Right renal pelvis (tissue), 4 donors: ENCODE measurements at regions not wholly inside any gene's neighbourhood (a gene's known extent, or its start where the extent isn't known, plus 50 kb on each side); places are given as distances from the start of the nearest gene placed in this dataset.
"Not testable (repeated sequence)": the region's sequence is repeated elsewhere in the genome, so short reads cannot be mapped to it uniquely, and the experiment has no call there.

Source experiments
- DNase-seq, 4 donors: peaks; one replicate each; pipeline ENCODE4 v3.0.0-alpha.2; 2013; ENCODE audit warnings: low read depth in 4 of 4, low spot score in 3 of 4, missing footprints in 1 of 4

GRCh38 chr5:110865400-110866094 lies 126.7 kb downstream of the SLC25A46 start:
- DNase-seq = peak in 1 of 4 donors; percentile 6

DNA sequence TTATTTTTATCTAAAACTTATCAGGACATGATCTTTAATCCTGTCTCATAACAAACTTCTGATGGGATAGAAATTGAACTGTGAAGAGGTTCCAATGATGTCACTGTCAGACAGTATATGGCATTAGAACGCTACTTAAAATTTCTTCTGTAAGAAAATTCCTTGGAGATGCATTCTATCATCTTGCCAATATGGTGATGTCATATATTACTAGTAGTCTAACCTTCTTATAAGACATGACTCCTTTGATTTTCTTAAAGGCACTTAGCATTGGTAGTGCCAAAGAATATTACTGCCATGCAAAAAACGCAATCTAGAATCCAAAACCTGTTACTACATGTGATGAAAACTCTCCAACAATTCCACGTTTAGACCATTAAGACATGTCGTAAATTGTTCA lies 131.1 kb downstream of the SLC25A46 start:
- no peak for DNase-seq

DNA sequence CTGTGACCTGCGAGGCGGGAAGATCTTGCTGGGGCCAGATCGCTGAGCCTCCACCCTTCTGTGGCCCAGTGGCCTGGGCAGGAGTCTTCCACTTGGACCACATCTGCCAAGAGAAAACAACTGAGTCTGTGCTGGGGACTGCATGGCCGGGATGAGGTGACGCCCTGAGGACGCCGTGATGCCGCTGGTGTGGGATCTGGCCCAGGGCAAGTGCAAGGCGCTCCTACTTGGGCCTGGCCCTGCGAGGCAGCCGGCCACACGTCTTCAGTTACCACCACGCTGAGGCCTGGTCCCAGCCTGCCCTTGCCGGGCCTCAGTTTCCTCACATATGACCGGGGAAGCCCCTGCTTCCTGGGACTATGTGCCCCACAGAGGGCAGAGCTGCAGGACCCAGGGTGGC lies 133.4 kb downstream of the SLC25A46 start:
- DNase-seq = no peak

- no peak for DNase-seq
Observed at GRCh38 chr5:110872963-110873362, 134.2 kb downstream of the SLC25A46 start.

DNA sequence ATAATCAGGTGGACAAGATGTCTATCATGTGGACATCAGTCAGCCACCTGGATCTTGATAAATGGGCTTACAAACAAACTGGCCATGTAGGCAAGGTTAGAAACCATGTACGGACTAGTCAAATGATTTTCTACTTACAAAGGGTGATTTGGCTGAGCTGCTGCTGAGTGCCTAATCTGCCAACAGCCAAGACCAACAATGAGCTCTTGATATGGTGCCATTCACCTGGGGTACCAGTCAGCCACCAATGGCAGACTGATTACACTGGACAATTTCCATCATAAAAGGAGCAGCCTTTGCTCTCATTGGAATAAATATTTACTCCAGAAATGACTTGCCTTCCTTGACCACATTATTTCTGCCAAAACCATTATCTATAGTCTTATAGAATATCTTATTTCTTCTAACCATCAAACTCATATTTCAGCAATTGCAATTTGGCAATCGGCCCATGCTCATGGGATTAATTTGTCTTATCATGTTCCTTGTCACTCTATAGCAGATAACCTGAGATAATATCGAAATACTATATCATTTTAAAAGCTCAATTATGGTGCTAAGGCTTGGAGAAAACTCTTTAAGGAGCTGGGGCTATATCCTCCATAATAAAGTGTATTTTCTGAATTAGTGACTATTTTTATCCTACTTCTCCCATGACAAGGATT lies 135.1 kb downstream of the SLC25A46 start:
- DNase-seq = no peak

GRCh38 chr5:110875115-110875514 lies 136.3 kb downstream of the SLC25A46 start:
- not testable (repeated sequence) for DNase-seq

DNA sequence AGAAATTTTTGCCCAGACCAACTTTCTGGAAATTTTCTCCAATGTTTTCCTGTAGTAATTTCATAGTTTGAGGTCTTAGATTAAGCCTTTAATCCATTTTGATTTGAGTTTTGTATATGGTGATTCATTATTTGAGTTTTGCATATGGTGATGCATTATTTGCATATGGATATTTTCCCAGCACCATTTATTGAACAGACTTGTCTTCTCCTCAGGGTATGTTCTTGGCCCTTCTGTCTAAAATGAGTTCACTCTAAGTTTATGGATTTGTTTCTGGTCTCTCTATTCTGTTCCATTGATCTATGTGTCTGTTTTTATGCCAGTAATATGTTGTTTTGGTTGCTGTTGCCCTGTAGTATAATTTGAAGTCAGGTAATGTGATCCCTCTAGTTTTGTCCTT lies 139.3 kb downstream of the SLC25A46 start:
- no peak for DNase-seq

- DNase-seq = no peak
Observed at GRCh38 chr5:110879675-110880074, 140.9 kb downstream of the SLC25A46 start.

DNA sequence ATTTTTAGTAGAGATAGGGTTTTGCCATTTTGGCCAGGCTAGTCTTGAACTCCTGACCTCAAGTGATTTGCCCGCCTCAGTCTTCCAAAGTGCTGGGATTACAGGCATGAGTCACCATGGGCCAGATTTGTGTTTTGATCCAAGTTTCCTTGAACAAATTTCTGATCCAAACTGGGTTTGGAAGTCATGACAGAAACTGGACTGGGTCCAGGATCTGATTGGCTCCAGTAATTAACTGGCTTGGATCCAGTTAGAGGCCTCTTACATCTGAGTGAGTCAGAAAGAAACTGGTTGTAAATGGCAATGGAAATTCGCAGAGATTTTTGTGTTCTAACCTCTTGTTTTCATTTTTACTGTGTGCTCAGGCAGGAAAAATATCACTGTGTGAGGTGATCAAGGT lies 141.6 kb downstream of the SLC25A46 start:
- DNase-seq = no peak

- DNase-seq = no peak
Observed at GRCh38 chr5:110884005-110884404, 145.2 kb downstream of the SLC25A46 start.

- DNase-seq = not testable (repeated sequence)
Observed at GRCh38 chr5:110887170-110887569, 148.4 kb downstream of the SLC25A46 start.

DNA sequence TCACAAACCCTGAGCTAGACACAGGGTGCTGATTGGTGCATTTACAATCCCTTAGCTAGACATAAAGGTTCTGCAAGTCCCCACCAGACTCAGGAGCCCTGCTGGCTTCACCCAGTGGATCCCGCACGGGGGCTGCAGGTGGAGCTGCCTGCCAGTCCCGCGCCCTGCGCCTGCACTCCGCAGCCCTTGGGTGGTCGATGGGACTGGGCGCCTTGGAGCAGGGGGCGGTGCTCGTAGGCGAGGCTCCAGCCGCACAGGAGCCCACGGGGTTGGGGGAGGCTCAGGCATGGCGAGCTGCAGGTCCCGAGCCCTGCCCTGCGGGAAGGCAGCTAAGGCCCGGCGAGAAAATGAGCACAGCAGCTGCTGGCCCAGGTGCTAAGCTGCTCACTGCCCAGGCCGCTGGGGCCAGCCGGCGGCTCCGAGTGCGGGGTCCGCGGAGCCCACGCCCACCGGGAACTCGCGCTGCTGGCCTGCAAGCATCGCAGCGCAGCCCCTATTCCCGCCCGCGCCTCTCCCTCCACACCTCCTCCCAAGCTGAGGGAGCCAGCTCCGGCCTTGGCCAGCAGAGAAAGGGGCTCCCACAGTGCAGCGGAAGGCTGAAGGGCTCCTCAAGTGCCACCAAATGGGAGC lies 155.2 kb downstream of the SLC25A46 start:
- DNase-seq = not testable (repeated sequence)

- DNase-seq = no peak
Observed at GRCh38 chr5:110894805-110895204, 156.0 kb downstream of the SLC25A46 start.

DNA sequence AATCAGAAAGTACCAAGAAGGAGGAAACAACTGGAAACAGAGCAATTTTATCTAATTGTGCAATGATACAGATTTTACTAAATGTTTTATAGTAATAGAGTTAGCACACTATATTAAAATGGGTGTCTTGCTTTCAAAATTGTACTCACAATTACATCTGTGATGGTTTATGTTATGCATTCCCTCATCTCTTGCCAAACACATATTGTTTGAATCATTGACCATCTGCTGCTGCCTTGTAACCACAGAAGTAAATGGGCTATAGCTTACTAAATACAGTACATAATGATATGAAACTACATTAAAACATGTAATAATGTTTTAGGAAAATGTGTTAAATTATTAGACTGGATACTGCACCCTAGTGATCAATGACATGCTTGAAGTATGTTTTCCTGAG lies 158.1 kb downstream of the SLC25A46 start:
- no peak for DNase-seq

- DNase-seq = no peak
Observed at GRCh38 chr5:110899566-110900412, 161.0 kb downstream of the SLC25A46 start.

GRCh38 chr5:110900829-110901228 lies 162.0 kb downstream of the SLC25A46 start:
- no peak for DNase-seq

DNA sequence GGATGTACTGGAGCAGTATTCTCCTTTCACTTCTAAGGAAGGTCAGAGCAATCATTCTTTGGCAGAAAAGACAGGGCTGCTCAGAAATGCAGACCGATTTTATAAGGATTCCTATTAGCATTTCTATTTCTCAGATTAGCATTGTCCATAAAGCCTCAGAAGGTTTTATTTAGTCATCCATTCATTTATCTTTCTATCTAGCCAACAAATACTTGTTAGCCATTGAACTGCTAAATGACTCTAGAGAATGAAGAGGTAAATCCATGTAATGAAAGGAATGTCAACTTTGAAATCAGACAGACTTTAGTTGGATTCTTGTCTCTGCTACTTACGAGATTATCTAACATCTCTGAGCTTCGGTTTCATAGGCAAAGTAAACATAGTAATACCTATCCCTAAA lies 165.2 kb downstream of the SLC25A46 start:
- no peak for DNase-seq

- DNase-seq = no peak
Observed at GRCh38 chr5:110908848-110909247, 162.7 kb upstream of the TSLP start.

- DNase-seq = no peak
Observed at GRCh38 chr5:110909415-110909814, 162.1 kb upstream of the TSLP start.

DNA sequence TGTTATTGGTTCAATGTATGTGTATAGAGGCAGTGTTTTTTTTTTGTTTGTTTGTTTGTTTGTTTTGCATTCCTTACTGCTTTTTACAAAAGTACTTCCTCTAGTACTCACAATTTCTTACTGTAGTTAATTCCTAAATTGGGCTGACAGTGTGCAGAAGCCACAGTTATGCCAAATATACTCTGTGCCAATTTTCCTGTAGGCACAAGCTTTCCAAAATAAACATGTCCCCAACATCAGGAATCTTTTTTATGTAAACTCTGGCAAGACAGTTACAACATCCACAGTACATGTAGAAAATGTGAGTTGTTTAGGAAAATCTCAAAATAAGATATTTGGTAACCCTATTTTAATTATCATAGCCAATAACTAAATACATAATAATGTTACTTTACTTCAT lies 161.6 kb upstream of the TSLP start:
- no peak for DNase-seq

GRCh38 chr5:110913221-110913620 lies 158.3 kb upstream of the TSLP start:
- no peak for DNase-seq
